ENCODE measurements at regions not wholly inside any gene's neighbourhood (a gene's known extent, or its start where the extent isn't known, plus 50 kb on each side); places are given as distances from the start of the nearest gene placed in this dataset.

DNA sequence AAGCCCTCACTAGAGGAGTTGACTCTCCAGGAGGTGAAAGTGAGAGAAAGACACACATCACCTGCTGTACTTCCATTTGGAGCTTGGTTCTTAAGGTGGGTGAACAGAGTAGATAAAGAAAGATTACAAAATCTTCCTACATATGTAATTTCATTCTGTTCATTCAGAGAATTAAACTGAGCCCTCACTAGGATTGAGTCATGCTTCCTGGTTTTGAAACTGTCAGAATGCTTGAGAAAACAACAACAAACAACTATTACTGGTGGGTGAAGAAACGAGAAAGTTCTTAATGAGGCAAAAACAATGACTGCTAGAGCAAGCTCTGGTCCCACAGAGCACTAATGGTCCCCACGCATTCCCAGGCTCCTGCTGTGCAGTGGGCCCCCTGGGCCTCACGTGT, 841.7 kb downstream of the VRK1 start:
- TF ChIP-seq, protein P1, sequence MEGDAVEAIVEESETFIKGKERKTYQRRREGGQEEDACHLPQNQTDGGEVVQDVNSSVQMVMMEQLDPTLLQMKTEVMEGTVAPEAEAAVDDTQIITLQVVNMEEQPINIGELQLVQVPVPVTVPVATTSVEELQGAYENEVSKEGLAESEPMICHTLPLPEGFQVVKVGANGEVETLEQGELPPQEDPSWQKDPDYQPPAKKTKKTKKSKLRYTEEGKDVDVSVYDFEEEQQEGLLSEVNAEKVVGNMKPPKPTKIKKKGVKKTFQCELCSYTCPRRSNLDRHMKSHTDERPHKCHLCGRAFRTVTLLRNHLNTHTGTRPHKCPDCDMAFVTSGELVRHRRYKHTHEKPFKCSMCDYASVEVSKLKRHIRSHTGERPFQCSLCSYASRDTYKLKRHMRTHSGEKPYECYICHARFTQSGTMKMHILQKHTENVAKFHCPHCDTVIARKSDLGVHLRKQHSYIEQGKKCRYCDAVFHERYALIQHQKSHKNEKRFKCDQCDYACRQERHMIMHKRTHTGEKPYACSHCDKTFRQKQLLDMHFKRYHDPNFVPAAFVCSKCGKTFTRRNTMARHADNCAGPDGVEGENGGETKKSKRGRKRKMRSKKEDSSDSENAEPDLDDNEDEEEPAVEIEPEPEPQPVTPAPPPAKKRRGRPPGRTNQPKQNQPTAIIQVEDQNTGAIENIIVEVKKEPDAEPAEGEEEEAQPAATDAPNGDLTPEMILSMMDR (IDR thresholded peaks at IDR 0.05; ENCODE audit: extremely low read depth in 1 of 2, insufficient read depth in 1 of 2, low read depth in 1 of 2, low read length in 2 of 2) = no peak
- no peak for TF ChIP-seq JUN (IDR thresholded peaks at IDR 0.05; ENCODE audit: borderline replicate concordance, insufficient read depth, insufficient read length, low read depth)
- no peak for TF ChIP-seq EZH2 (IDR thresholded peaks at IDR 0.05; ENCODE audit: borderline replicate concordance, low read depth, low read length, severe bottlenecking)
- TF ChIP-seq POLR2AphosphoS5 (IDR thresholded peaks at IDR 0.05; ENCODE audit: insufficient read depth, low read depth, low read length) = no peak
- TF ChIP-seq MYC (IDR thresholded peaks at IDR 0.05; ENCODE audit: low read depth, low read length) = no peak
- TF ChIP-seq POLR2A (IDR thresholded peaks at IDR 0.05; ENCODE audit: low read depth, low read length) = no peak
- no peak for TF ChIP-seq FOS (IDR thresholded peaks at IDR 0.05; ENCODE audit: borderline replicate concordance, insufficient read depth, low read length)
- no peak for TF ChIP-seq GATA2 (IDR thresholded peaks at IDR 0.05; ENCODE audit: insufficient read depth, insufficient read length, low read depth, low read length)
- TF ChIP-seq, protein P2, sequence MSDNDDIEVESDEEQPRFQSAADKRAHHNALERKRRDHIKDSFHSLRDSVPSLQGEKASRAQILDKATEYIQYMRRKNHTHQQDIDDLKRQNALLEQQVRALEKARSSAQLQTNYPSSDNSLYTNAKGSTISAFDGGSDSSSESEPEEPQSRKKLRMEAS (IDR thresholded peaks at IDR 0.05; ENCODE audit: insufficient read depth, insufficient read length) = no peak
